CD4-positive, alpha-beta T cell treated with Interleukin-15 for 4 hours (primary cell): ENCODE measurements at regions not wholly inside any gene's neighbourhood (a gene's known extent, or its start where the extent isn't known, plus 50 kb on each side); places are given as distances from the start of the nearest gene placed in this dataset.

ENCODE experiments used
- DNase-seq: peaks from one replicate; pipeline ENCODE4 v3.0.0-alpha.2; 2020; ENCODE audit warnings: low spot score

DNA sequence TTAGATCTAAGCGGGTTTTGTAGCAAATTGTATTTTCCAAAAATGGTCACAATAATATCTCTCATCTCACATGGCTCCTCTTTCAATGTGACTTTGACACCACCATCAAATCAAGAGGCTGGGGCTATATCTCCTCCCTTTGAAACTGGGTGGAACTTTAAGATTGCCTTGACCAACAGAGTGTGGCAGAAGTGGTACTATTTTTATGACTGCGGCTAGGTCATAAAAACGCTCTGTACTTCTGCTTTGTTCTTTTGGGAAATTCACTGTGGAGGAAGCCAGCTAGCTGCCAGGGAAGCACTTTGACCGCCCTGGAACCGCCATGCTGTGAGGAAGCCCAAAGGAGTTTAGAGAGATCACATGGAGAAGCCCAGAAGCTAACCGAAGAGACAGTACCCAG is 50.7 kb upstream of the ACOT11 start:
- no peak for DNase-seq

DNA sequence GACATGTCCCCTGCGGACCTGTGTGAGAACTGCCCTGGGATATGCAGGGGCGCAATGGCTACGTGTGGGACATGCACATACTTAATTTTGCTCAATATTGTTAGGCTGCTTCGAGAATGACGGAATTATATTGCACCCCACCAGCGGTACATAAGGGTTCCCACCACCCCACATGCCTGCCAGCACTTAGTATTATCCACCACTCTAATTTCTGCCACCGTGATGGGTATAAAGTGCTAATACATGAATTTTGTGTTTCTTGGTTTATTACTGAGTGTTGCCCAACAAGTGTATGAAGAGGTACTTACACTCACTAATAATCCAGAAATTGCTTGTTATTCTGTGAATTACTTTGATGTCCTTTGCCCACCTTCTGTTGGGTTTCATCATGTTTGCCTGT is 52.1 kb upstream of the ACOT11 start:
- DNase-seq, result no peak

DNA sequence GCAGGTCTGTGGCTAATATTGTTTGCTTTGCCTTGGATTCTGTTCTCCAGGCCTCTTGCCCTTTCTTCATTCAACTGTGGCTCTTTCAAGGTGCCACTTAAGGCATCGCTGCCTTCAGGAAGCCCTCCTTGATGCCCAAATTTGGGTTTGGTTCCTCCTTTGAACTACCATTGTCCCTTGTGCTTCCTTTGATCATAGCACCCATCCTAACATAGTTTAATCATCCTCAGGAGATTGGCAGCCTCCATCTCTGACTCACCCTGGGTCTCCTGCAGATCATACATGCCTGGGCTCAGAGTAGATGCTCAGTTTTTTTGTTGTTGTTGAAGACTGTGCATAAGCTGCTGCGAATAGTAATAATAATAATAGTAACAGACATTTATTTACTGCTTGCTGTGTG is 54.4 kb upstream of the ACOT11 start:
- DNase-seq, result no peak

DNA sequence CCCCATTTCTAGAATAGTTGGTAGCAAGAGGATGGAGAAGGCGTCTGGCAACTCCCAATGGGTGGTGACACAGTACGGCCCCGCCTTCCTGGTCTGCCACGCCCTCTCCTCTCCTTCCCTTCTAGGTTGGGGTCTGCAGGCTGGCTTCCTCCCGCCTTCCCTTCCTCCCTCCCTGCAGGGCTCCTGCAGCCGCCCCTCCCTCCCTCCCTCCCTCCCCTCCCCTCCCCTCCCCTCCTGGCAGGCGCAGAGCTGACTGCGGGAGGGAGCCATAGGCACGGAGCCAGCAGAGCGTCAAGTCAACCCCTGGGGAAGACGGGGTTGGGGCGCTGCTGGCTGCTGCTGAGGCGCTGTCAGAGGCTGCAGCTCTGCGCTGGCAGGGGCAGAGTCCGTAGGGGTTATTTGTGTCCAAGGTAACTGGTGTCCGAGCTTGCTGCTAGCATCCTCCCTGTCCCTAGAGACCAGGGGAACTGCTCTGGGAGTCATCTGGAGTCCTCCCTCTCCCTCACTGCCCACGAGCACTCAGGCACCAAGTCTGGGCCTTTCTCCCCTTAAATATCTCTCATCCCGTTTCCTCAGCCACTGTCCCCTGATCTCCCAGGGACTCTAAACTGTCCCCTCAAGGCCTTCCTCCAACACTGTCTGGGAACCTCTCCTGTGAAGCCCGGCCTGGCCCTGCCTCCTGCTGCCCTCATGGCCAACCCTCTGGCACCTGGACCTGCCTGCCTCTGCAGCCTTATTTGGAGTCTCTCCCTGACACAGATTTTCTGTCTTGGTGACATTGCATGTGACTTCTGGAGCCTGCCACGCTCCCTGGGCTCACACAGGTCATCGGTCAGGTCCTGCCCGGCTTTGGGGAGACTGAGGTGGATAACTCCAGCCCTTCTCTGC is 57.4 kb upstream of the ACOT11 start:
- no peak for DNase-seq

DNA sequence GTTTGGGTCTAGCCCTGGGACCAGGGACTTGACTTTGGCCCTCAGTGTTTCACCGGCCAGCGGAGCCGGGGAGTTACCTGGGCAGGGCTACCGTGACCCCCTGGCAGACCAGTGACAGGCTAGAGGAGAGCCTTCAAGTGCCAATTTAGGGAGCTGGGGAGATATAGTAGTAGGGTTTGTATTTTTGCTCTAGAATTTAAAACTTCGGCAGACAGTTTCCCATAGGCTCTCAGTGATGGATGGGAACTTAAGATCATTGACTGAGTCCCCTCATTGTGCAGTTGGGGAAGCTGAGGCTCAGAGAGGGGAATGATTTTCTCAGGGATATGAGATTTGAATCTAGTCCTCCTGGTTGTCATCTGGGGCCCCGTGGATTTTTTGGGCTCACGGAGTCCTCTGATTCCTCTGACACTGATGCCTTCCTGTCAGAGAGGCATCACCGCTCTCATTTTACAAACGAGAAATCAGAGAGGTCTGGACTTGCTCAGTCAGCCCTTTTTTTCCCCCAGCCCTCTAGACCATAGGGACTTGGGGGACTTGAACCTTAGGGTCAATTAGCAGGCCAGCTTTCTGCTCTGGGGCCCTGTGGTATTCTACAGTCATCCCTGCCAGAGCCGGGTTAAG is 58.3 kb upstream of the ACOT11 start:
- DNase-seq, result no peak

DNA sequence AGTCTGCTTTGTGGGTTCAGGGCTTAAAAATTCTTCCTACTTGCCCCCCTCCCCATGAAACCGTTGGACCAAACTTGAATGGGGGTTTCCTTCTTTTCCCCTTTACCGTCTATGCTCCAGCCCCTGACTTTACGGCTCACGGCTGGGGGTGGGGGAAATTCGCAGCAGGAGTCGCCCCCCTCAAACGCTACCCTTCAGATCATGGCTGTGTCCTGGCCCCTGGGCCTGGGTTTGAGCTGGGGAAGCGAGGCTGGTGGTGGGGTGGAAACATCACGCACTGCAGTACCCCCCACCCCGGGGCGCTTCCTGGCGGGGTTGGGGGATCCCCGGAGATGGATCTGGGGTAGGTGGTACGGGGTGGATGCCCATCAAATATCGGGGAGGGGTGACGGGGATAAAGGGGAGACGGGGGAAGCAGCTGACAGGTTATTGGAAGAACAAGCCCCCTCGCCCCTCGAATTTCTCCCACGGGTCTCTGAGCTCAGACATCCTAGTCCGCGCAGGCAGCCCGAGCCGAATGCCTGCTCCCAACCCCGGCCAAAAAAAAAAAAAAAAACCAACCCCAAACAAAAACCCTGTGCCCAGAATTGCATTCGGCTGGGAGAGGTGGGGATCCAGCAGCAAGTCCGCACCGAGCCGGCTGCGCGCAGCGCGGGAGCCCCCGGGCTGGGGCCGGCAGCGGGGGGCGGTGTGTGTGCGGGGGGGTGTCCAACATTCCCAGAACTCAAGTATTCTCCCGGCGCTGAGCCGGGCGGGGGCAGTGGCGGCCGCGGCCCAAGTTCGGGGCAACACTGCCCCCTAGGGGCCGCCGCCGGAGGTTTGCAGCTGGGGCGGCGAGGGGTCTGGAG is 59.0 kb upstream of the ACOT11 start:
- peak; percentile 64 for DNase-seq

DNA sequence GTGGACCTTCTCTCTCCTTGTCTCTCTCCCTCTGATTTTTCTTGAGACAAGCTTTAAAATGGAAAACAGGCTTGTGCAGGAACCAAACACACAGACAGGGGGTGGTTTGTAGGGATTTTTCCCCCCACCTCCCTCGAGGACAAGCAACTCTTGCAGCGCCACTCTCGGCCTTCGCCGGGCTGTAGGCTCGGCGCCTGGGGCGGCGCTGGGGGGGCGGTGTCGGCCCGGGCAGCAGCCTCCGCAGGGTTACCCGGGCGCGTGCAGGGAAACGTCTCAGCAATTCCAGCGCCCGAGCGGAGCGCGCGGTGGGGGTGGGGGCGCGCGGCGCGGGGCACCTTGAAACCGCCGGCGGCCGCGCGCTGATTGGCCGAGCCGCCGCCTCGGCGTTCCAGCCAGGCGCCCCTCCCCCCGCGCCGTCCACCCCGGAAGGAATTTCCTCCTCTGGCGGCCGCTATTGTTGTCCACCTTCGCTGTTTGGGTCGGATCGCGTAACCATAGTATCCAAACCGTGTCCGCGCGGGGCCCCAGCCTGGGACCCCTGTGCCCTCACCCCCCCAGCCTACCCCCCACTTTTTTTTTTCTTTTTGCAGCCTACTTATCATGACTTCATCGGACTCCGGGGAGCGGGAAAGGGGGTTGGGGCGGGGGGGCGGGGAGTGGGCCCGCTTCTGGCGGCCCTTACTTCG is 59.8 kb upstream of the ACOT11 start:
- peak; percentile 82 for DNase-seq

DNA sequence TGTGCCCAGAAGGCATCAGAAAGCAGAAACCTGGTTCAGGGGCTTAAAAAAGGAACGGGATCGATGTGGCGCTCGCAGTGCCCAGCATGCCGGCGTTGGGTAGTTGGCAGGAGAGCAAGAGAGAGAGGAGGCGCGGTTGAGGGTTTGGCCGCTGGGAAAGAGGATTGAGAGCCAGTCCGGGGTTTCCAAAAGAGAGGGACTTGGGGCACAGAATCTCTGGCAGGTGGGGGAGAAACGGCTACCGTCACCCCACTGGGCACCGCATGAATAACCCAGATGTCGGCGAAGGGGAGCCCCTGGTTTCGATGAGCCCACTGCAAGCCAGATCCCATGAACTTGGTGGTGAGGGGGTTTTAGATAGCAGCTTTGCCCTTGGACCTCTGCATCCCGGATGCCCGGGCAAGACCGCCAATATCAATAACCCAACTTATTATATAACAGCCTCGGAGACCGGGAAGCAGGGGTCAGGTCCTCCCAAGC is 60.4 kb upstream of the ACOT11 start:
- DNase-seq, result no peak

DNA sequence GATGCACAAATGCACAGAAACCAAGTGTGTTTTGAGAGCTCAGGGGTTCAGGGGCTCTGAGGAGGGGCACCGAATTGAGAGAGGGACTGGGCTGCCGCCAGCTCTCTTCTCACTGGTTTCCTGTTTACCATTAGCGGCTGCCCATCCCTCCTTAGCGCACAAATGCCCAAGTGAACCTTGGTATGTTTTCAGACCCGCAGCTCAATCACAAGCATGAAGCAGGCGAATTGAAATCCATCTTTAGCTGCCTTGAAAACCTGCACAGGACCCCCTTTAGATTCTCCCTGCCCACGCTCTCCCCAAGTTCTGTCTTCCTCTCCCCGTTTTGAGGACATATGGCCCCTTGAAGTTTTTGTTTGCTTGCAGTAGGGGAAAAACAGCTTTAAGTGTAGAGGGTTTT is 61.1 kb upstream of the ACOT11 start:
- DNase-seq, result no peak

DNA sequence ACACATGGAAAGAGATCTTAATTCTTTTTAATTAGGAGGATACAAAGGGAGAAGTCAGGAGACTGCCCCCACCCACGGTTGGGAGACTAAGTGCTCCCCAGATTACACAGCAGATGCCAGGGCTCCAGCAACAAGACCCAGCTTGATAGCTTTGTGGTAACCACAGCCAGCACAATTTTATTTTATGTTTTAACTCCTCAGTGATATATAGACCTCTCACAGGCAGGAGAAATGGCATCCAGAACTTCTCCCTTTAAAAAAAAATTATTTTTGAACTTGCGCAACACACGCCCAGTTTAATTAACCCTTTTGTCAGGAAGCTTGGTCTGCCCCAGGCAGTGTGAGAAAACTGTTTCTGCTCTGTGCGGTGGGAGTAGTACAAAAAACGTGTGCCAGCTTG is 62.6 kb upstream of the ACOT11 start:
- DNase-seq, result no peak

DNA sequence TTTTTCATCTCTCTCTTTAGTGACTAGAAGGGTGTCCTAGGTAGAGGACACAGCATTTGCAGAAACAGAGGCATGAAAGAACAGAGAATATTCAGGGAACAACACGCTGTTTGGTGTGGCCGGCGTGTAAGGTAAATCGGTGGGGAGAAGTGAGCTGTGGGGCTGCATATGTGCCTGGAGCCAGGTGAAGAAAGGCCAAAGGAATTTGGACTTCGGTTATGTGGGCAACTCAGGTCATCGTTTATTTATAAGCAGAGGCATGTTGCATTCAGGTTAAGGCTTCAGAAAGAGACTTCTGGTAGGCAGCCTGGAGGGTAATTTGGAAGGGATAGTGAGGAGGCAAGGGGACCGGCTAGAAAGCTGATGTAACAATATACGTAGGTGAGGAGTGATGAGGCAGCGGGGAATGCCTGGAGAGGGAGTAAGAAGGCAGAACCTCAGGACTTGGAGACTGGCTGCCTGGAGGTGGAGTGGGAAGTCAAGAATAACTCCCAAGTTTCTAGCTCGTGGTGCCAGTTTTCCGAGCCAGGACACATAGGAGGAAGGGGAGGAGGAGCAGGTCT is 64.1 kb upstream of the ACOT11 start:
- DNase-seq, result no peak

DNA sequence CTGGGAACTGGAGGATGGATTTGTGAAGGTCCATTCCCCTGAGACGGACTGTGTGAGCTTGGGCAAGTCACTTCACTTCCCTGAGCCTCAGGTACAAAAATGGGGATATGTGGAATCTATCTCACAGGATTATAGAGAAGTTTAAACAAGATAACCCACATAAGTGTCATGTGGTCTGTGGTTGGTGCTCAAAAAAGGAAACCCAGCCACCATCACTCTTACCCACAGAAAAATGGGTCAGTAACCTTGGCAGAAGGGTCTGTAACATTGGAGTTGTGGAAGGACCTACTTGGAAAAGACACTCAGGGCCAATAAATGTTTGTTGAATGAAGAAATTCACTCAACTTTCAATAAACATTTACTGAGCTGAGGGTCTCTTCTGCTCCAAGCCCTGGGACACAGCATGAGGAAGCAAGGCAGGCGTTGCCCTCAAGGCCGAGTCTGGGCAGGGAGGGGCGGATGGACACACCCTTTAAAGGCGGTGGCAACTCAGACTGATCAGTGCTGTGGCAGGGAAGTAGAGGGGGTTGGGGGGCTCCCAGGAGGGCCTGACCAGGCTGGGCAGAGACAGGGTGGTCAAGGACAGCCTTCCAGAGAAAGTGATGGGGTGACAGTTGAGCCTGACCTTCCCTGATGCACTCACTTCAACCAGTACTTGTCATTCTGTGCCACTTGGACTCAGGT is 66.7 kb upstream of the ACOT11 start:
- no peak for DNase-seq

DNA sequence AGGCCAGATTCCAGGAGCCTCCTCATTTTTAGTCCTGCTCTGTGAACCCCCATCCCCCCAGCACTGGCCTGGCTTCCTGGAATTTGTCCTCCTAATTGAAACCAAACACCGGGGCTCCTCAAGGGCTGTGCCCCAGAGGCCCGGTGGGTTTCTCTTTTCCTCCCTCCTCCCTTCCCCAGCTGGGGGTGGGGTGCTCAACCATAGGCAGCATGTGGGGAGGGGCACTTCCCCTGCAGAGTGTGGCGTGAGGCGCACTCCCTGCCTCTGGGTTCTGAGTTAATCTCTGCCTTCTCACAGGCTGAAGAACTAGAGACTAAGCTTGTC is 67.5 kb upstream of the ACOT11 start:
- no peak for DNase-seq

DNA sequence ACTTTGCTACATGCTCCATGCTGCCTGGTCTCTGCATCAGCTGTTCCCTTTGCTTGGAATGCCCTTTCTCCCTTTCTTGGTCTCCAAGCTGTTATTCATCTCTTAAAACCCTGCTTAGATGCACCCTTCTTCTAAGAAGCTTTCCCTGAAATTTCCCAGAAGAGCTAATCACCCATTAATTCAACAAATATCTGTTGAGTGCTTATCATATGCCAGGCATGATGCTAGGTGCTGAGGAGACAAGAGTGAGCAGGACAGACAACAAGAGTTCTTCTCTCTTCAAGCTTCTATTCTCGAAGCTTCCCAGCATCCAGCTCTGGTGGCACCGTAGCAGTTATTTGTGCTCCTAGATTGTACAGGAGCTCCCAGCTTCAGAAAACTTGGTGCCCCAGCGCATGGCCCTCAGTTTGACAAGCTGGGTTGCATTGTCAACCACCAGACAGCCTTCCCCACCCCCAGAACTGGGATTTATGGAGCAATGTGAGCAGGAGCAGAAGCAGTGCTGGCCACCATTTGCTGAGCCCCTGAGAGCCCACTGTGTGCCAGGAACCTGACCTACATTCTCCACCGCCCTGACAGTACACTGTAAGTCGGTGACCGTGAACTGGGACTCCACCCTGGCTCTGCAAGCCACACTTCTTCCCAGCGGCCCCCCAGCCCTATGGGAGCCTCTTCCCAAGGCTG is 68.0 kb upstream of the ACOT11 start:
- no peak for DNase-seq

DNA sequence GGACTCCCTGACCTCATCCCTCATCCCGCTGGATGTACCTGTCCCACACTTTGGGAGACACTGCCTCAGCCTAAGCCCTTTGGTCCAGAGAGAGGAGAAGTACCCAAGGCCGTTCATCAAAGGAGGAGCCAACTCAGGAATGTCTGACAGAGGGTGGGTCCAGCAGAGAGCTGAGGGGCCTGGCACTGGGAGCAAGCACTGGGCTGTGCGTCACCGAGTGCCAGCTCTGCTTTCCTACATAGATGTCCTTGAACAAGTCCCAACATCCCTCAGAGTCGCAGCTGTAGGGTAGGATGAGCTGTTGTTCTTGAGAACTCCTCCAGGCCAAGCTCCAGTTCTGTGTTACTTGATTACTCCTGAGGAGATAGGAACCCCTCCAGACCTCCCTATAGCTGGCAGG is 68.8 kb upstream of the ACOT11 start:
- DNase-seq, result no peak

DNA sequence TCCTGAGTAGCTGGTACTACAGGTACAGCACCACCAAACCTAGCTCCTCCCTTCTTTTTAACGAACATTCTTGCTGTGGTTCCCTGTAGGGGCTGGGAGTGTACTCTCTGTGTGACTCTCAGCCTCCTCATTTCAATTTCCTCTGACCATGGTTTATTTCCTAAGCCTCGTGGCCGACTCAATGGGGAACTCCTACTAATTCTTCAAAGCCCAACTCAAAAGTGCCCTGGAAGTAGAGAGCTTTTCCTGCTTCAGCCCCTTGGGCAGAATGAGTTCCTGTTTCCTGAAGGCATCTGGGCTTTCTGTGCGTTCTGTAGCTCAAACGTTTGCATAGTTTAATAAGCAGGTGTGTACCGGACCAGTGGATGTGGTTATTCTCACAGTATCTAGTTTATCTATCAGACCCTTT is 70.9 kb upstream of the ACOT11 start:
- no peak for DNase-seq

DNA sequence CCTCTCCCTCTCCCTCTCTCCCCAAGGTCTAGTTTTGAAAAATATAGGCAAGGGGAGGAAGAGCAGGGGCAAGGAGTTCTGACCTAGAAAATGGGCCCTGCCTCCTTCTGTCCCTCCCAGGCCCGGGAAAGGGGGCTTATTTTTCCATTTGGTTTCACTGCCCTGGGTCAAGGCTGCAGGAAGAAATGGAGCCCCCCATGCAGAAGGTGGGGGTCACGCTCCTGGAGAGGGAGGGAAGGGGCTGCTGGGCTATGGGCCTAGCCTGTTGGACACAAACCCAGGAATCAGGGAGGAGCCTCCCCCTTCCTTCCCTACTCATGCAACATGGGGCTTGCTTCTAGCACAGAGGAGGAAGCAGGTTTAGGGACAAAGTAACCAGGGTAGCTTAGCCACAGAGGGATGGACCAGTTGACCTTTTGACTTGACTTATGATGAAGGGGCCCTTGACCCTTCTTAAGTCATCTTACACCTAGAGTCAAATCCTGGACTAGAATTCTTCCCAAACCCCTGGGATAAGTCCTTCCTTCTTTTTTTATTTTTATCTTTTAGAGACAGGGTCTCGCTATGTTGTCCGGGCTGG is 70.4 kb upstream of the SSBP3 start:
- DNase-seq, result no peak

DNA sequence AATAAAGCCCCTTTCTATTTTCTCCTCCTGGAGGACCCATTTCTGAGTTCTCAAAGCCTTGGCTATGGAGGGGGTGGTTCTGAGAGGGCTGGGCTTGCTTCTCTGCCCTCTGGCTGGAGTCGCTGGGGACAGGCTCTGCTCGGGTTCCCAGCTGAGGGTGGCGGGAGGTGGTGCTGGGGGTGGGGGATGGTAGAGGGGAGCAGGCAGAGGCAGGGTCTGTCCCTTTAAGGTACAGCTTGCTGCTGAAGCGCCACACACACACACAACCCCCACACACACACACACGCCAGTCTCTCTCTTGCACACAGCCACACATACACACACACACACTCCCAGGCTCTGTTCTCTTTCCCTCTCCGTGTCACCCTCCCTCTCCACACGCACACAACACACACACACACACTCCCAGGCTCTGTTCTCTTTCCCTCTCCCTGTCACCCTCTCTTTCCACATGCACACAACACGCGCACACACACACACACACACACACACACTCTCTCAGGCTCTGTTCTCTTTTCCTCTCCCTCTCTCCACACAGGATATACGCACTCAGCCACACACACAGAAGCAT is 69.8 kb upstream of the SSBP3 start:
- no peak for DNase-seq

DNA sequence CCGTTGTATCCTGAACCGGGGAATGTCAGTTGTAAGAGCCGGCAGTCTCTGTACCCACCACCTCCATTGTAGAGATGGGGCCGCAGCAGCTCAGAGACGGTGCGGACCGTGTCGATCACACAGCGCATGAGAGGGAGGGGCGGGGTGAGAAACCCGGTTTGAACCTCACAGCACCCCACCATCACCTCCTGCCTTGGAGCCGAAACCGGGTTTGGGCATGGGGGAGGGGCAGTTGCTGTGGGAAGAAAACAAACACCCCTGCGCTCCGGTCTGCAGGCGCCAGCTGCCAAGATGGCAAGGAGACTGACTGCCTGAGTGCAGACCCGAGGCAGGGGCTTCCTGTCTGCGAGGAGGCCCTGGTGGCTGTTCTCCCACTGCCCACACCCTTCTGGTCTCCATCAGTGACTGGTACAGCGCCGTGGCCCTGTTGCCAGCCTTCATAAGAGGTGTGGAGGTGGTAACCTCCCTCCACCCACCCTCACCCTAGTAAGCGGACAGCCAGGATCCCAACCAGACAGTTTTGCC is 69.2 kb upstream of the SSBP3 start:
- peak; percentile 65 for DNase-seq
